ENCODE measurements at regions not wholly inside any gene's neighbourhood (a gene's known extent, or its start where the extent isn't known, plus 50 kb on each side); places are given as distances from the start of the nearest gene placed in this dataset.

GRCh38 chr5:166240705-166241104 lies 2050.7 kb upstream of the WWC1 start:
- no peak overlapping the region for H2AFZ ChIP-seq (ENCODE audit: low read length)
- ChIA-PET CTCF (ENCODE audit: unreplicated experiment) (no interaction called here), POLR2A (no interaction called here)
- H3K27ac ChIP-seq (ENCODE audit: low read depth, low read length, poor library complexity, severe bottlenecking) = no peak overlapping the region
- no peak overlapping the region for H3K4me3 ChIP-seq (ENCODE audit: low read depth, low read length, poor library complexity, severe bottlenecking)
- no peaks in the 10 kb centered on the region for H3K9me3 ChIP-seq (ENCODE audit: low read length)
- no peak overlapping the region for H3K4me2 ChIP-seq (ENCODE audit: low read length)
- H3K79me2 ChIP-seq (ENCODE audit: insufficient read depth, low read depth, low read length) = no peaks in the 10 kb centered on the region
- no peaks in the 10 kb centered on the region for H3K36me3 ChIP-seq (ENCODE audit: insufficient read depth, low read length)
- H3K4me1 ChIP-seq (ENCODE audit: insufficient read depth, low read length, poor library complexity, severe bottlenecking) = no peaks in the 10 kb centered on the region
- intact Hi-C loops (cut with micrococcal nuclease; ENCODE audit: unreplicated experiment) = no loop called here
- H4K20me1 ChIP-seq (ENCODE audit: insufficient read depth, low read length) = no peaks in the 10 kb centered on the region
- DNase-seq (ENCODE audit: low spot score) = no peak
- TF ChIP-seq EZH2phosphoT487 (IDR thresholded peaks at IDR 0.05; ENCODE audit: borderline replicate concordance, low read depth, low read length) (no peak), CTCF (conservative IDR thresholded peaks at IDR 0.05; ENCODE audit: low read length) (no peak)
- no peaks in the 10 kb centered on the region for H3K9me2 ChIP-seq (ENCODE audit: insufficient read depth, low read length)
- BruUV-seq (replicated peaks) = no TSS peak

- CTCF ChIA-PET (ENCODE audit: unreplicated experiment) = no interaction called here
- DNase-seq (ENCODE audit: low spot score) = no peak
- BruUV-seq (replicated peaks) = no TSS peak
Observed at GRCh38 chr5:166245556-166245955, 2045.9 kb upstream of the WWC1 start.

GRCh38 chr5:166251786-166252185 lies 2039.7 kb upstream of the WWC1 start:
- Histone ChIP-seq H3K36me3 (ENCODE audit: insufficient read depth, low read length) (no peaks in the 10 kb centered on the region), H3K4me2 (ENCODE audit: low read length) (no peak overlapping the region), H3K27ac (ENCODE audit: low read depth, low read length, poor library complexity, severe bottlenecking) (no peak overlapping the region), H4K20me1 (ENCODE audit: insufficient read depth, low read length) (no peaks in the 10 kb centered on the region), H3K9me3 (ENCODE audit: low read length) (no peaks in the 10 kb centered on the region), H3K4me1 (ENCODE audit: insufficient read depth, low read length, poor library complexity, severe bottlenecking) (no peaks in the 10 kb centered on the region), H3K4me3 (ENCODE audit: low read depth, low read length, poor library complexity, severe bottlenecking) (no peak overlapping the region), H3K79me2 (ENCODE audit: insufficient read depth, low read depth, low read length) (no peaks in the 10 kb centered on the region), H3K9me2 (ENCODE audit: insufficient read depth, low read length) (no peaks in the 10 kb centered on the region), H2AFZ (ENCODE audit: low read length) (no peak overlapping the region)
- TF ChIP-seq EZH2phosphoT487 (IDR thresholded peaks at IDR 0.05; ENCODE audit: borderline replicate concordance, low read depth, low read length) = no peak
- TF ChIP-seq CTCF (conservative IDR thresholded peaks at IDR 0.05; ENCODE audit: low read length) = no peak
- intact Hi-C loops (cut with micrococcal nuclease; ENCODE audit: unreplicated experiment) = no loop called here
- CTCF ChIA-PET (ENCODE audit: unreplicated experiment) = no interaction called here
- no peak for DNase-seq (ENCODE audit: low spot score)
- no TSS peak for BruUV-seq (replicated peaks)
- POLR2A ChIA-PET = no interaction called here

More at GRCh38 chr5:166245556-166245955, 2045.9 kb upstream of the WWC1 start:
- Histone ChIP-seq H3K4me2 (ENCODE audit: low read length) (no peak overlapping the region), H3K36me3 (ENCODE audit: insufficient read depth, low read length) (no peaks in the 10 kb centered on the region), H3K4me1 (ENCODE audit: insufficient read depth, low read length, poor library complexity, severe bottlenecking) (no peaks in the 10 kb centered on the region), H4K20me1 (ENCODE audit: insufficient read depth, low read length) (no peaks in the 10 kb centered on the region), H3K79me2 (ENCODE audit: insufficient read depth, low read depth, low read length) (no peaks in the 10 kb centered on the region), H3K9me2 (ENCODE audit: insufficient read depth, low read length) (no peaks in the 10 kb centered on the region), H3K27ac (ENCODE audit: low read depth, low read length, poor library complexity, severe bottlenecking) (no peak overlapping the region), H3K4me3 (ENCODE audit: low read depth, low read length, poor library complexity, severe bottlenecking) (no peak overlapping the region), H2AFZ (ENCODE audit: low read length) (no peak overlapping the region), H3K9me3 (ENCODE audit: low read length) (no peaks in the 10 kb centered on the region)
- TF ChIP-seq CTCF (conservative IDR thresholded peaks at IDR 0.05; ENCODE audit: low read length) (no peak), EZH2phosphoT487 (IDR thresholded peaks at IDR 0.05; ENCODE audit: borderline replicate concordance, low read depth, low read length) (no peak)
- POLR2A ChIA-PET = interaction anchor here (1.1 kb wide), 1 partner anchor 10 kb away, joined by 8 read pairs; no protein-coding TSS in a partner anchor
- intact Hi-C loops (cut with micrococcal nuclease; ENCODE audit: unreplicated experiment) = no loop called here
